SIG-M5 treated with dmso at 0.1 percent for 504 hours (cell line): ENCODE measurements at regions not wholly inside any gene's neighbourhood (a gene's known extent, or its start where the extent isn't known, plus 50 kb on each side); places are given as distances from the start of the nearest gene placed in this dataset.

Experiments
- DNase-seq: peaks from one replicate; lab custom pipeline; 2025; ENCODE audit not compliant: unreplicated experiment; lab: John Stamatoyannopoulos, UW

DNA sequence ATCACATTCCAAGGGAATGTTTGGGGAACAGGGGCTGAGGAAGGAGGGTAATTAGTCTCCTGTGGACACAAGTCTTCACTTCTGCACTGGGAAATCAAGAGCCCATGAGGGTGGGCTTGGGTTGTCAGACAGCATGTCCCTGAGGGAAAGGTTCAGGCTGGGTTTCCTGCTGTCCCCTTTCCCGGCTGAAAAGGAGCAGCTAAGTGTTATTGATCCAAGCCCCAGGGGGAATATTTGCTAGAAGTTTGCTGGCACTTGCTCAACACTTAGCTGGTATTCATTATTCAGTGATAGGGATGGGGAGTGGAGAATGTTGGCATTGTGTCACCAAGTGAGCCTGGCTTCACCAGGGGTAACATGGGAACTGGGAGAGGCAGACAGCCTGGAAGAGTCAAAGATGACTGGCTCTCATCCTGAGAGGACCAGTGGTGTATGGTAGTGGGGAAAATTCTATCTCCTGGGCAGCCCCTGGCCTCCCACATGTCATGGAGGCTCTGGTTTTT, 344.4 kb upstream of the PODXL start:
- DNase-seq = no peak

- DNase-seq = no peak
Measured at GRCh38 chr7:131899271-131900030, 343.0 kb upstream of the PODXL start.

DNA sequence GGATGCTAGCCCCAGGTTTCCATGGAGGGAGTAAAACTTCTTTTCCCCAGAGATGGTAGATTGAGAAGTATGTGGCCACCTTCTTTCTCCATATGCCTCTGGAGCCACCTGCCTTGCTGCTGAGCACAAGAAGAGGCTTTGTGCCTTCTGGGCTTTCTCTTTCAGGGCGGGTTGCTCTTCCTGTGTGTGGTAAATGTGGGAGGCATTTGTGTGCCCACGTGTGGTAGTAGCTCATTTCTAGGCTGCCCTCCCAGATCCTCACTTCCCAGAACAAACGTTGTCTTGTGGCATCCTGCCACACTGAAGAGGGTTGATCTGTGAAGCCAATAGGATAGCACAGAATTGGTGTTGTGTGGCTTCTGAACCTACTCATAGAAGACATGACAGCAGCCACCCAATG, 342.0 kb upstream of the PODXL start:
- DNase-seq = no peak

GRCh38 chr7:131897790-131898165, 341.4 kb upstream of the PODXL start:
- no peak for DNase-seq

GRCh38 chr7:131897016-131897789, 340.8 kb upstream of the PODXL start:
- DNase-seq = no peak

GRCh38 chr7:131896165-131896863, 339.9 kb upstream of the PODXL start:
- DNase-seq = no peak

- DNase-seq = no peak
Measured at GRCh38 chr7:131895541-131896164, 339.2 kb upstream of the PODXL start.

DNA sequence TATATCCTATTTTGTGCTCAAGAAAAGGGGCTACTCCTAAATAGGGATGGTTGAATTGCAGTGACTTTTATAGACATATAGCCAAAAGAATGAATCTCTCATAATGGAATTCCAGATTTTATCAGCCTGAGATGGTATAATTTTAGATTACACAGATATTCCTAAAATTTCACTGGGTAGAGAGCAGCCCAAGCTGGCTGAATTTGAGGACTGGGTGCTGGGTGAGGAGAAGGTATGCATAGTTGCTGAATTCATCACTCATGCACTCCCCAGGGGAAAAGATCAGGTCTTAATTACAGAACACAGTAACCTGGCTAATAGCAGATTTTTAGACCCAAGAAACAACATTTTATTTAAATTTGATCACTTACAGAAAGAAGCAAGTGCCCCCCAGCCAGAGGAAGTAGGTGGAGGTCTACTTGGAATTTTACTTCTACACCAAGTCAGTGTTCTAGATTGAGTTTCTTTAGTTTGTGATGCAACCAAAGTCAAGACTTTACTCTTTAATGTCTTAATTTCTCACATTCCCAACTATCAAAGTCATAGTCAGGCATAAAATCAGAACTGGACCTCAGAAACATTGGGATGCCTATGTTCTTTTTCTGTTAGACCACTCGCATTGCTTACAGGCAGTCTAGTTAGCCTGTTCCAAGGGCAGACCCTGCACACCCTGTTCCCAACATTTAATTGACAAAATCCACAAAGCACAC, 337.4 kb upstream of the PODXL start:
- no peak for DNase-seq

GRCh38 chr7:131890176-131890575, 333.7 kb upstream of the PODXL start:
- DNase-seq = peak; percentile 44

DNA sequence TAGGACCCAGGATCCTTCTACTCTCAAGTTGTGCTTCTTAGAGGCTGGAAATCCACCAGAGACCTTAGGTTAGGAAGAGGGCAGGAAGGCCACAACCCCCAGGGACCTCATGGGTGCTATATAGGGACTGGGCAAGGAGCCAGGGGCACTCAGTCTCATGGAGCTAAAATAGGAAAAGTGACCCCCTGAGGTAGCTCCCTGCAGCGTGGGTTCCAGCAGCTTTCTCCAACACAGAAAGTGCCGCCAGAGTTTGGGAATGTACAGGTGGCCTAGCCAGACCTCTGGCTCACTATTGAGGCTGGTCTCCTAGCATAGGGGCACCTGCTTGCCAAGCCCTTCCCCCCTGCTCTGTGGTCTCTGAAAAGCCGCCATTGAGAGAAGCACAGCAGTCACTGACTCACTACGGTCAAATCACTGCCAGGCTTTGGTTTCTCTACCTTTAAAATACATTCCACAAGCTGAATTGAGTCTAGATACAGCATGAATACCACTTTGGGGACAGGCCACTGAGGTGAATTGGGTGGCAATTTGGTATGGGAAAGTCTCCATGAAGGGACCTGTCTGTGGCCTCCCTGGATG, 333.2 kb upstream of the PODXL start:
- no peak for DNase-seq

DNA sequence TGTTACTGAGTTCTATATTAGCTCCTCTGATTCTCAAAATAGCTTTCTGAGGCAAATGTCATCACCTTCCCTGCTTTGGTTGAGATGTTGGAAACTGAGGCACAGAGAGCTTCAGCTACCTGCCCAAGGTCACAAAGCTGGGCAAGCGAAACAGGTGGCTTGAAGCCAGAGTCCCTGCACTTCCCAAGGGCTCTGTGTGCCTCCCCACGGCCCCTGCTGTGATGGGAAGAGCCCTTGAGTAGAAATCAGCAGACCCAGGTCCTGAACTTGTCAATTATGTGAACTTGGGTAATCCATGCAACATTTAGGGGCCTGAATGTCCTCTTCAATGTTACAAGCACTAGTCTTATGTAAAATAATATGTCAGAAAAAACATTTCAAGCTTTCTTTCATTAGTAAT, 327.3 kb upstream of the PODXL start:
- no peak for DNase-seq

DNA sequence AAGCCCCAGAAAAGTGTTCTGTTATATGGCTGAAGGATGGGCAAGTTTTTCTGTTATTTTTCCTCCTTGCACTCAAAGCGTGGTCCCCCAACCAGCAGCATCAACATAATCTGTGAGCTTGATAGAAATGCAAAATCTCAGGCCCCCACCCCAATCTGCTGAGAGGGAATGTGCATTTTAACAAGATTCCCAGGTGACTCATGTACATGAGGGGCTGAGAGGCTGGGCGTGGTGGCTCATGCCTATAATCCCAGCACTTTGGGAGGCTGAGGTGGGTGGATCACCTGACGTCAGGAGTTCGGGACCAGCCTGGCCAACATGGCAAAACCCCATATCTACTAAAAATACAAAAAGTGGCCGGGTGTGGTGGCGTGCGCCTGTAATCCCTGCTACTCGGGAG, 326.8 kb upstream of the PODXL start:
- DNase-seq = no peak

GRCh38 chr7:131882321-131882720, 325.9 kb upstream of the PODXL start:
- no peak for DNase-seq

DNA sequence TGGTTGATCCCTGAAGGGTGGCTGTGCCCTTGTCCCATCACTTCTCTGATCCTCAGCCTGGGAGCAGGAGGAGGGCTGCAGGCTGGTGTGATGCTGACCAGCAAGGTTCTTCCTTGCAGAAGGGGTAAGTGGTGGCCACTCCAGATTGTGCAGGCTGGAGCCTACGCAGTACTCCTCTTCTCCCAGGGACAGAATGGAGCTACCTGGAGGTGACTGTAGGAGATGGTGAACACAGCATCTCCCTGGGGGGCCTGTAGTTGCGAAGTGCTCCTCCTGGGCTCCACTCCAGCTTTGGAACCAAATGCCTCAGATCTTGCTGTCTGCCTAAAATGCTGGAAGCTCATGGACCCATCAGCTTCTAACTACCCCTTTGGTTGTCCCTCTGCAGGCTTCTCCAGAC, 323.6 kb upstream of the PODXL start:
- no peak for DNase-seq

GRCh38 chr7:131879424-131879823, 323.0 kb upstream of the PODXL start:
- DNase-seq = no peak

- DNase-seq = no peak
Measured at GRCh38 chr7:131878777-131879176, 322.3 kb upstream of the PODXL start.

GRCh38 chr7:131873581-131873980, 317.2 kb upstream of the PODXL start:
- no peak for DNase-seq

DNA sequence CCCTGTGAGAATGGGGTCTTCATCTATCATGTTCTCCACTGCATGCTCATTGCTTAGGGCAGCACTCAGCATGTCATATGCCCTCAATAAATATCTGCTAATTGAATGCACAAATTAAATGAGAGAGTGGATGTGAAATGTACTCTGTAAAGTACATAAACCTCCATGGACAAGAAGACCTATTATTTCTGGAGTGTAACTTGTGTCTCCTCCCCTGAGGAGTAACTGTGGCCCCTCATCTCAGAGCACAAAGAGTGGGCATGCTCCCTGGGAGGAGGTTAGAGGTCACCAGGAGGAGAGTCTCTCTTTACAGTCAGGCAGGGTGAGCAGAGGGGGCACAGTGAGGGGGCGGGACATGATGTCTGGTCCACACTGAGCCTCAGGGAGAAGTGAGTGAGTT, 313.6 kb upstream of the PODXL start:
- no peak for DNase-seq

- no peak for DNase-seq
Measured at GRCh38 chr7:131869169-131869844, 312.9 kb upstream of the PODXL start.

DNA sequence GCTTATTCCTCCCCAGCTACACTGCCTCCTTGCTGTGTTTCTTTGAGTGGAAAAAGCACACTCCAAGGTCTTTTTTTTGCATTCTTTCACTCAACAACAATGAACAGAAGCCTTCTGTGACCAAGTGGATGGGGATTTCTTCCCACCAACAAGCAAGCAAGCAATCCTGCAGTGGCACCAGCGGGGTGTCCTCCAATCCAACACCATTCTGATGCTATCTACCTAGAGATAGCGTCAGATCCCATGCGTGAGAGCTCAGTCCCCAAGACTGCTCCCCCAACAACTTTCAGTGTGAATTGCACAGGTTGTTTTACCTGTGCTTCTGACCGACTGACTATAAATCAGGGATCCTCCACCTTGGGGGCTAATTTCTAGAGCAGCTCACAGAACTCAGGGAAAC, 311.0 kb upstream of the PODXL start:
- no peak for DNase-seq
